SK-N-SH treated with all-trans-retinoic acid at 6 μM for 48 hours (cell line): ENCODE measurements at regions not wholly inside any gene's neighbourhood (a gene's known extent, or its start where the extent isn't known, plus 50 kb on each side); places are given as distances from the start of the nearest gene placed in this dataset.

Experiments
- BACH2 ChIP-seq: fragments of 250-450 bp; sonication (Bioruptor Pico); IDR thresholded peaks from 2 replicates; pipeline ENCODE4 v1.9.0; 2021; ENCODE audit warnings: mild to moderate bottlenecking, borderline replicate concordance
- ISL1 ChIP-seq: fragments of 250-450 bp; sonication (Bioruptor Pico); IDR thresholded peaks from 2 replicates; pipeline ENCODE4 v2.1.2; 2022; ENCODE audit warnings: mild to moderate bottlenecking, moderate library complexity
- SNAI2 ChIP-seq: fragments of 250-450 bp; sonication (Bioruptor Pico); IDR thresholded peaks from 2 replicates; pipeline ENCODE4 v1.5.0; 2020; ENCODE audit warnings: mild to moderate bottlenecking, moderate library complexity
- ZC3H10 ChIP-seq: fragments of 250-450 bp; sonication (Bioruptor Pico); IDR thresholded peaks from 2 replicates; pipeline ENCODE4 v1.5.1; 2021; ENCODE audit warnings: mild to moderate bottlenecking, moderate library complexity
- ZFP30 ChIP-seq: fragments of 450-650 bp; formaldehyde crosslinking; IDR thresholded peaks from 2 replicates; pipeline ENCODE4 v1.5.0; 2022; ENCODE audit warnings: mild to moderate bottlenecking, moderate library complexity
- ZNF565 ChIP-seq: fragments of 450-650 bp; formaldehyde crosslinking; conservative IDR thresholded peaks from 2 replicates; pipeline ENCODE4 v1.5.0; 2020; ENCODE audit warnings: low read depth, mild to moderate bottlenecking, moderate library complexity
- TF ChIP-seq, protein P1 (sequence below): fragments of 250-450 bp; sonication (Bioruptor Pico); IDR thresholded peaks from 2 replicates; pipeline ENCODE4 v1.5.1; 2020; ENCODE audit warnings: low read depth, mild to moderate bottlenecking, moderate library complexity
- TF ChIP-seq, protein P2 (sequence below): fragments of 250-450 bp; sonication (Bioruptor Pico); IDR thresholded peaks from 2 replicates; pipeline ENCODE4 v1.8.0; 2020; ENCODE audit warnings: mild to moderate bottlenecking, moderate library complexity, borderline replicate concordance
- TF ChIP-seq, protein P3 (sequence below): fragments of 250-450 bp; sonication (Bioruptor Pico); IDR thresholded peaks from 2 replicates; pipeline ENCODE4 v1.5.1; 2021; ENCODE audit warnings: mild to moderate bottlenecking, moderate library complexity
- TF ChIP-seq, protein P4 (sequence below): fragments of 250-450 bp; sonication (Bioruptor Pico); IDR thresholded peaks from 2 replicates; pipeline ENCODE4 v1.5.0; 2020; ENCODE audit warnings: mild to moderate bottlenecking, moderate library complexity
- TF ChIP-seq, protein P5 (sequence below): fragments of 250-450 bp; sonication (Bioruptor Pico); IDR thresholded peaks from 2 replicates; pipeline ENCODE4 v1.8.0; 2021; ENCODE audit warnings: low read depth, mild to moderate bottlenecking, moderate library complexity, borderline replicate concordance

DNA sequence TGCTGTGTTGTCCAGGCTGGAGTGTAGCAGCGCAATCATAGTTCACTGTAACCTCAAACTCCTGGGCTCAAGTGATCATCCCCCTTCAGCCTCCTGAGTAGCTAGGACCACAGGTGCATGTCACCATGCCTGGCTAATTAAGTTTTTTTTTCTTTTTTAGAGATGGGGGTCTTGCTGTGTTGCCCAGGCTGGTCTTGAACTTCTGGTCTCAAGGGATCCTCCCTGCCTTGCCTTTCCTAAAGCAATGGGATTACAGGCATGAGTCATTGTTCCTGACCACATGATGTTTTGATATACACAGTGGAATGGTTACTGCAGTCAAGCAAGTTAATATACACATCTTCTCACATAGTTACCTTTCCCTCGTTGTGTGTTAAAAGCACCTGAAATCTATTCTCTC, 140.3 kb downstream of the GPR85 start:
- TF ChIP-seq, protein P1, sequence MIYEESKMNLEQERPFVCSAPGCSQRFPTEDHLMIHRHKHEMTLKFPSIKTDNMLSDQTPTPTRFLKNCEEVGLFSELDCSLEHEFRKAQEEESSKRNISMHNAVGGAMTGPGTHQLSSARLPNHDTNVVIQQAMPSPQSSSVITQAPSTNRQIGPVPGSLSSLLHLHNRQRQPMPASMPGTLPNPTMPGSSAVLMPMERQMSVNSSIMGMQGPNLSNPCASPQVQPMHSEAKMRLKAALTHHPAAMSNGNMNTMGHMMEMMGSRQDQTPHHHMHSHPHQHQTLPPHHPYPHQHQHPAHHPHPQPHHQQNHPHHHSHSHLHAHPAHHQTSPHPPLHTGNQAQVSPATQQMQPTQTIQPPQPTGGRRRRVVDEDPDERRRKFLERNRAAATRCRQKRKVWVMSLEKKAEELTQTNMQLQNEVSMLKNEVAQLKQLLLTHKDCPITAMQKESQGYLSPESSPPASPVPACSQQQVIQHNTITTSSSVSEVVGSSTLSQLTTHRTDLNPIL (CRISPR knock-in tag), result no peak
- TF ChIP-seq, protein P2, sequence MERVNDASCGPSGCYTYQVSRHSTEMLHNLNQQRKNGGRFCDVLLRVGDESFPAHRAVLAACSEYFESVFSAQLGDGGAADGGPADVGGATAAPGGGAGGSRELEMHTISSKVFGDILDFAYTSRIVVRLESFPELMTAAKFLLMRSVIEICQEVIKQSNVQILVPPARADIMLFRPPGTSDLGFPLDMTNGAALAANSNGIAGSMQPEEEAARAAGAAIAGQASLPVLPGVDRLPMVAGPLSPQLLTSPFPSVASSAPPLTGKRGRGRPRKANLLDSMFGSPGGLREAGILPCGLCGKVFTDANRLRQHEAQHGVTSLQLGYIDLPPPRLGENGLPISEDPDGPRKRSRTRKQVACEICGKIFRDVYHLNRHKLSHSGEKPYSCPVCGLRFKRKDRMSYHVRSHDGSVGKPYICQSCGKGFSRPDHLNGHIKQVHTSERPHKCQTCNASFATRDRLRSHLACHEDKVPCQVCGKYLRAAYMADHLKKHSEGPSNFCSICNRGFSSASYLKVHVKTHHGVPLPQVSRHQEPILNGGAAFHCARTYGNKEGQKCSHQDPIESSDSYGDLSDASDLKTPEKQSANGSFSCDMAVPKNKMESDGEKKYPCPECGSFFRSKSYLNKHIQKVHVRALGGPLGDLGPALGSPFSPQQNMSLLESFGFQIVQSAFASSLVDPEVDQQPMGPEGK, result no peak
- TF ChIP-seq, protein P3, sequence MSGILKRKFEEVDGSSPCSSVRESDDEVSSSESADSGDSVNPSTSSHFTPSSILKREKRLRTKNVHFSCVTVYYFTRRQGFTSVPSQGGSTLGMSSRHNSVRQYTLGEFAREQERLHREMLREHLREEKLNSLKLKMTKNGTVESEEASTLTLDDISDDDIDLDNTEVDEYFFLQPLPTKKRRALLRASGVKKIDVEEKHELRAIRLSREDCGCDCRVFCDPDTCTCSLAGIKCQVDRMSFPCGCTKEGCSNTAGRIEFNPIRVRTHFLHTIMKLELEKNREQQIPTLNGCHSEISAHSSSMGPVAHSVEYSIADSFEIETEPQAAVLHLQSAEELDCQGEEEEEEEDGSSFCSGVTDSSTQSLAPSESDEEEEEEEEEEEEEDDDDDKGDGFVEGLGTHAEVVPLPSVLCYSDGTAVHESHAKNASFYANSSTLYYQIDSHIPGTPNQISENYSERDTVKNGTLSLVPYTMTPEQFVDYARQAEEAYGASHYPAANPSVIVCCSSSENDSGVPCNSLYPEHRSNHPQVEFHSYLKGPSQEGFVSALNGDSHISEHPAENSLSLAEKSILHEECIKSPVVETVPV (CRISPR knock-in tag), result no peak
- TF ChIP-seq ZC3H10 (CRISPR knock-in tag) (no peak), BACH2 (no peak), ZNF565 (no peak), ZFP30 (CRISPR knock-in tag) (no peak), ISL1 (no peak), SNAI2 (CRISPR knock-in tag) (no peak)
- TF ChIP-seq, protein P4, sequence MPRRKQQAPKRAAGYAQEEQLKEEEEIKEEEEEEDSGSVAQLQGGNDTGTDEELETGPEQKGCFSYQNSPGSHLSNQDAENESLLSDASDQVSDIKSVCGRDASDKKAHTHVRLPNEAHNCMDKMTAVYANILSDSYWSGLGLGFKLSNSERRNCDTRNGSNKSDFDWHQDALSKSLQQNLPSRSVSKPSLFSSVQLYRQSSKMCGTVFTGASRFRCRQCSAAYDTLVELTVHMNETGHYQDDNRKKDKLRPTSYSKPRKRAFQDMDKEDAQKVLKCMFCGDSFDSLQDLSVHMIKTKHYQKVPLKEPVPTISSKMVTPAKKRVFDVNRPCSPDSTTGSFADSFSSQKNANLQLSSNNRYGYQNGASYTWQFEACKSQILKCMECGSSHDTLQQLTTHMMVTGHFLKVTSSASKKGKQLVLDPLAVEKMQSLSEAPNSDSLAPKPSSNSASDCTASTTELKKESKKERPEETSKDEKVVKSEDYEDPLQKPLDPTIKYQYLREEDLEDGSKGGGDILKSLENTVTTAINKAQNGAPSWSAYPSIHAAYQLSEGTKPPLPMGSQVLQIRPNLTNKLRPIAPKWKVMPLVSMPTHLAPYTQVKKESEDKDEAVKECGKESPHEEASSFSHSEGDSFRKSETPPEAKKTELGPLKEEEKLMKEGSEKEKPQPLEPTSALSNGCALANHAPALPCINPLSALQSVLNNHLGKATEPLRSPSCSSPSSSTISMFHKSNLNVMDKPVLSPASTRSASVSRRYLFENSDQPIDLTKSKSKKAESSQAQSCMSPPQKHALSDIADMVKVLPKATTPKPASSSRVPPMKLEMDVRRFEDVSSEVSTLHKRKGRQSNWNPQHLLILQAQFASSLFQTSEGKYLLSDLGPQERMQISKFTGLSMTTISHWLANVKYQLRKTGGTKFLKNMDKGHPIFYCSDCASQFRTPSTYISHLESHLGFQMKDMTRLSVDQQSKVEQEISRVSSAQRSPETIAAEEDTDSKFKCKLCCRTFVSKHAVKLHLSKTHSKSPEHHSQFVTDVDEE (CRISPR knock-in tag), result no peak
- TF ChIP-seq, protein P5, sequence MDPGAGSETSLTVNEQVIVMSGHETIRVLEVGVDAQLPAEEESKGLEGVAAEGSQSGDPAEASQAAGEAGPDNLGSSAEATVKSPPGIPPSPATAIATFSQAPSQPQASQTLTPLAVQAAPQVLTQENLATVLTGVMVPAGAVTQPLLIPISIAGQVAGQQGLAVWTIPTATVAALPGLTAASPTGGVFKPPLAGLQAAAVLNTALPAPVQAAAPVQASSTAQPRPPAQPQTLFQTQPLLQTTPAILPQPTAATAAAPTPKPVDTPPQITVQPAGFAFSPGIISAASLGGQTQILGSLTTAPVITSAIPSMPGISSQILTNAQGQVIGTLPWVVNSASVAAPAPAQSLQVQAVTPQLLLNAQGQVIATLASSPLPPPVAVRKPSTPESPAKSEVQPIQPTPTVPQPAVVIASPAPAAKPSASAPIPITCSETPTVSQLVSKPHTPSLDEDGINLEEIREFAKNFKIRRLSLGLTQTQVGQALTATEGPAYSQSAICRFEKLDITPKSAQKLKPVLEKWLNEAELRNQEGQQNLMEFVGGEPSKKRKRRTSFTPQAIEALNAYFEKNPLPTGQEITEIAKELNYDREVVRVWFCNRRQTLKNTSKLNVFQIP (CRISPR knock-in tag), result no peak
